Stimulated activated naive B cell treated with anti-CD40 and anti-IgM and Interleukin-4, amounts not matched to agents 10 μg/mL and 1 μg/mL and 100 μg/mL, for 72 hours (primary cell): ENCODE measurements at regions not wholly inside any gene's neighbourhood (a gene's known extent, or its start where the extent isn't known, plus 50 kb on each side); places are given as distances from the start of the nearest gene placed in this dataset.

Source experiments
- ATAC-seq, 2 donors: fragments of 150-1000 bp; cut with Tn5 transposase; replicated peaks; 2 replicates each; pipeline ENCODE4 v1.10.0; 2021; ENCODE audit warnings: moderate library complexity in 1 of 2
- DNase-seq: peaks from one replicate; pipeline ENCODE4 v3.0.0; 2021
- H3K27ac Mint-ChIP-seq: one replicate; pipeline ENCODE4 v1.8.0; 2022; ENCODE audit warnings: mild to moderate bottlenecking, mixed read lengths
- H3K27me3 Mint-ChIP-seq, 2 donors: one replicate each; pipeline ENCODE4 v1.8.0; 2022; ENCODE audit warnings: mixed read lengths in 2 of 2
- H3K36me3 Mint-ChIP-seq, 2 donors: one replicate each; pipeline ENCODE4 v1.8.0; 2022; ENCODE audit warnings: mixed read lengths in 2 of 2, mild to moderate bottlenecking in 1 of 2
- H3K4me1 Mint-ChIP-seq, 2 donors: one replicate each; pipeline ENCODE4 v1.8.0; 2022; ENCODE audit warnings: mixed read lengths in 2 of 2, mild to moderate bottlenecking in 1 of 2
- H3K4me3 Mint-ChIP-seq, 2 donors: one replicate each; pipeline ENCODE4 v1.8.0; 2022; ENCODE audit warnings: mild to moderate bottlenecking in 2 of 2, mixed read lengths in 2 of 2, moderate library complexity in 1 of 2
- H3K9me3 Mint-ChIP-seq, 2 donors: one replicate each; pipeline ENCODE4 v1.8.0; 2022; ENCODE audit warnings: mixed read lengths in 2 of 2, mild to moderate bottlenecking in 1 of 2

GRCh38 chr18:7466190-7466589, 100.9 kb upstream of the PTPRM start:
- Mint-ChIP-seq H3K36me3 (no peaks in the 10 kb centered on the region), H3K9me3 (no peaks in the 10 kb centered on the region), H3K4me1 (no peaks in the 10 kb centered on the region), H3K4me3 (no peak overlapping the region), H3K27ac (no peak overlapping the region), H3K27me3 (peaks cover 0 to 7% of the 10 kb centered on the region in 2 donors)
- ATAC-seq (no peak), DNase-seq (no peak)

GRCh38 chr18:7467708-7468466, 99.2 kb upstream of the PTPRM start:
- no peak for ATAC-seq
- no peak overlapping the region for H3K27ac Mint-ChIP-seq
- no peak for DNase-seq

GRCh38 chr18:7470101-7470500, 97.0 kb upstream of the PTPRM start:
- no peak overlapping the region for H3K4me3 Mint-ChIP-seq
- no peak for DNase-seq
- no peaks in the 10 kb centered on the region for H3K4me1 Mint-ChIP-seq
- ATAC-seq, result no peak
- no peak overlapping the region for H3K27ac Mint-ChIP-seq
- peaks cover 0 to 7% of the 10 kb centered on the region in 2 donors for H3K27me3 Mint-ChIP-seq
- no peaks in the 10 kb centered on the region for H3K9me3 Mint-ChIP-seq
- H3K36me3 Mint-ChIP-seq, result no peaks in the 10 kb centered on the region

More at GRCh38 chr18:7467708-7468466, 99.2 kb upstream of the PTPRM start:
- no peaks in the 10 kb centered on the region for H3K36me3 Mint-ChIP-seq
- no peaks in the 10 kb centered on the region for H3K4me1 Mint-ChIP-seq
- H3K4me3 Mint-ChIP-seq, result no peak overlapping the region
- H3K9me3 Mint-ChIP-seq, result no peaks in the 10 kb centered on the region
- H3K27me3 Mint-ChIP-seq, result peaks cover 0 to 7% of the 10 kb centered on the region in 2 donors

- H3K4me3 Mint-ChIP-seq, result no peak overlapping the region
- H3K36me3 Mint-ChIP-seq, result no peaks in the 10 kb centered on the region
- no peaks in the 10 kb centered on the region for H3K4me1 Mint-ChIP-seq
- no peak overlapping the region for H3K27ac Mint-ChIP-seq
- H3K27me3 Mint-ChIP-seq, result peaks cover 0 to 7% of the 10 kb centered on the region in 2 donors
- DNase-seq (no peak), ATAC-seq (no peak)
- H3K9me3 Mint-ChIP-seq, result peaks cover 0 to under 1% of the 10 kb centered on the region in 2 donors
These were observed 96.6 kb upstream of the PTPRM start for GRCh38 chr18:7470503-7470902.

- Mint-ChIP-seq H3K4me3 (no peak overlapping the region), H3K36me3 (no peaks in the 10 kb centered on the region), H3K4me1 (no peaks in the 10 kb centered on the region), H3K27me3 (peaks cover 0 to 3% of the 10 kb centered on the region in 2 donors), H3K9me3 (peaks cover 0 to 4% of the 10 kb centered on the region in 2 donors), H3K27ac (no peak overlapping the region)
- ATAC-seq (no peak), DNase-seq (no peak)
These were observed 90.7 kb upstream of the PTPRM start for GRCh38 chr18:7476386-7476785.

GRCh38 chr18:7479756-7480155, 87.4 kb upstream of the PTPRM start:
- H3K4me3 Mint-ChIP-seq, result no peak overlapping the region
- no peak overlapping the region for H3K27ac Mint-ChIP-seq
- peaks cover 0 to 3% of the 10 kb centered on the region in 2 donors for H3K27me3 Mint-ChIP-seq
- H3K4me1 Mint-ChIP-seq, result no peaks in the 10 kb centered on the region
- H3K36me3 Mint-ChIP-seq, result no peaks in the 10 kb centered on the region
- H3K9me3 Mint-ChIP-seq, result peaks cover 0 to 4% of the 10 kb centered on the region in 2 donors
- DNase-seq (no peak), ATAC-seq (no peak)

GRCh38 chr18:7480879-7481278, 86.2 kb upstream of the PTPRM start:
- peaks cover 0 to 3% of the 10 kb centered on the region in 2 donors for H3K27me3 Mint-ChIP-seq

GRCh38 chr18:7482342-7482741, 84.8 kb upstream of the PTPRM start:
- ATAC-seq (no peak), DNase-seq (no peak)
- no peaks in the 10 kb centered on the region for H3K9me3 Mint-ChIP-seq
- no peak overlapping the region for H3K4me3 Mint-ChIP-seq
- no peak overlapping the region for H3K27ac Mint-ChIP-seq
- no peaks in the 10 kb centered on the region for H3K36me3 Mint-ChIP-seq
- peaks cover 3 to 5% of the 10 kb centered on the region in 2 donors for H3K27me3 Mint-ChIP-seq
- H3K4me1 Mint-ChIP-seq, result no peaks in the 10 kb centered on the region

More at GRCh38 chr18:7480879-7481278, 86.2 kb upstream of the PTPRM start:
- no peak overlapping the region for H3K4me3 Mint-ChIP-seq
- no peak overlapping the region for H3K27ac Mint-ChIP-seq
- DNase-seq (no peak), ATAC-seq (no peak)
- H3K9me3 Mint-ChIP-seq, result peaks cover 0 to under 1% of the 10 kb centered on the region in 2 donors
- no peaks in the 10 kb centered on the region for H3K36me3 Mint-ChIP-seq
- H3K4me1 Mint-ChIP-seq, result no peaks in the 10 kb centered on the region

- Mint-ChIP-seq H3K36me3 (no peaks in the 10 kb centered on the region), H3K4me1 (no peaks in the 10 kb centered on the region), H3K27me3 (peaks cover 3 to 5% of the 10 kb centered on the region in 2 donors), H3K4me3 (no peak overlapping the region), H3K9me3 (peaks cover 2 to 6% of the 10 kb centered on the region in 2 donors), H3K27ac (no peak overlapping the region)
- DNase-seq (no peak), ATAC-seq (no peak)
These were observed 81.5 kb upstream of the PTPRM start for GRCh38 chr18:7485616-7486015.

GRCh38 chr18:7488571-7488970, 78.5 kb upstream of the PTPRM start:
- Mint-ChIP-seq H3K27ac (no peak overlapping the region), H3K4me3 (no peak overlapping the region), H3K27me3 (peaks cover 0 to 5% of the 10 kb centered on the region in 2 donors), H3K4me1 (no peaks in the 10 kb centered on the region), H3K9me3 (peaks cover 4 to 14% of the 10 kb centered on the region in 2 donors), H3K36me3 (no peaks in the 10 kb centered on the region)
- ATAC-seq, result no peak
- no peak for DNase-seq

GRCh38 chr18:7490104-7490503, 77.0 kb upstream of the PTPRM start:
- H3K9me3 Mint-ChIP-seq, result peaks cover 4 to 14% of the 10 kb centered on the region in 2 donors
- no peaks in the 10 kb centered on the region for H3K4me1 Mint-ChIP-seq
- H3K27me3 Mint-ChIP-seq, result peaks cover 0 to 5% of the 10 kb centered on the region in 2 donors

GRCh38 chr18:7492385-7492784, 74.7 kb upstream of the PTPRM start:
- DNase-seq (no peak), ATAC-seq (no peak)
- no peak overlapping the region for H3K4me3 Mint-ChIP-seq
- no peak overlapping the region for H3K27ac Mint-ChIP-seq
- H3K4me1 Mint-ChIP-seq, result no peaks in the 10 kb centered on the region
- H3K27me3 Mint-ChIP-seq, result no peaks in the 10 kb centered on the region
- H3K9me3 Mint-ChIP-seq, result peaks cover 6 to 14% of the 10 kb centered on the region in 2 donors
- H3K36me3 Mint-ChIP-seq, result no peaks in the 10 kb centered on the region

More at GRCh38 chr18:7490104-7490503, 77.0 kb upstream of the PTPRM start:
- DNase-seq (no peak), ATAC-seq (peak; percentile 73 to 85)
- Mint-ChIP-seq H3K4me3 (no peak overlapping the region), H3K27ac (no peak overlapping the region), H3K36me3 (no peaks in the 10 kb centered on the region)

GRCh38 chr18:7497081-7497480, 70.0 kb upstream of the PTPRM start:
- Mint-ChIP-seq H3K9me3 (peaks cover 0 to 5% of the 10 kb centered on the region in 2 donors), H3K27ac (no peak overlapping the region), H3K27me3 (no peaks in the 10 kb centered on the region), H3K4me3 (no peak overlapping the region), H3K4me1 (no peaks in the 10 kb centered on the region), H3K36me3 (no peaks in the 10 kb centered on the region)
- ATAC-seq, result no peak
- DNase-seq, result no peak

GRCh38 chr18:7511106-7511505, 56.0 kb upstream of the PTPRM start:
- Mint-ChIP-seq H3K27me3 (no peaks in the 10 kb centered on the region), H3K4me1 (no peaks in the 10 kb centered on the region), H3K36me3 (no peaks in the 10 kb centered on the region), H3K27ac (no peak overlapping the region), H3K4me3 (no peak overlapping the region), H3K9me3 (peaks cover 0 to 6% of the 10 kb centered on the region in 2 donors)
- DNase-seq, result no peak
- no peak for ATAC-seq

- H3K36me3 Mint-ChIP-seq, result no peaks in the 10 kb centered on the region
- ATAC-seq (no peak), DNase-seq (no peak)
- no peak overlapping the region for H3K4me3 Mint-ChIP-seq
- no peaks in the 10 kb centered on the region for H3K27me3 Mint-ChIP-seq
- H3K9me3 Mint-ChIP-seq, result peaks cover 0 to 4% of the 10 kb centered on the region in 2 donors
- H3K27ac Mint-ChIP-seq, result no peak overlapping the region
- H3K4me1 Mint-ChIP-seq, result no peaks in the 10 kb centered on the region
These were observed 54.8 kb upstream of the PTPRM start for GRCh38 chr18:7512348-7512747.
